Gastroesophageal sphincter (tissue), 3 donors: ENCODE measurements at regions not wholly inside any gene's neighbourhood (a gene's known extent, or its start where the extent isn't known, plus 50 kb on each side); places are given as distances from the start of the nearest gene placed in this dataset.

Experiments
- EP300 ChIP-seq: sonication (generic); formaldehyde crosslinking; IDR thresholded peaks from one replicate; pipeline ENCODE4 v1.6.1; 2017; ENCODE audit warnings: antibody characterized with exemption, mild to moderate bottlenecking
- POLR2A ChIP-seq, 2 donors: fragments of 450-650 bp; IDR thresholded peaks; one replicate each; pipeline ENCODE4 v1.6.1; 2017; ENCODE audit warnings: antibody characterized with exemption in 2 of 2, mild to moderate bottlenecking in 2 of 2, moderate library complexity in 1 of 2
- TF ChIP-seq, protein P1 (sequence below), 4 experiments: fragments of 200-600 bp in 2 of 4; fragments of 450-650 bp in 2 of 4; sonication (generic) in 1 of 4; IDR thresholded peaks; one replicate each; pipeline ENCODE4 v1.5.1; 2017 to 2019; ENCODE audit warnings: antibody characterized with exemption in 4 of 4, mild to moderate bottlenecking in 2 of 4, moderate library complexity in 2 of 4

DNA sequence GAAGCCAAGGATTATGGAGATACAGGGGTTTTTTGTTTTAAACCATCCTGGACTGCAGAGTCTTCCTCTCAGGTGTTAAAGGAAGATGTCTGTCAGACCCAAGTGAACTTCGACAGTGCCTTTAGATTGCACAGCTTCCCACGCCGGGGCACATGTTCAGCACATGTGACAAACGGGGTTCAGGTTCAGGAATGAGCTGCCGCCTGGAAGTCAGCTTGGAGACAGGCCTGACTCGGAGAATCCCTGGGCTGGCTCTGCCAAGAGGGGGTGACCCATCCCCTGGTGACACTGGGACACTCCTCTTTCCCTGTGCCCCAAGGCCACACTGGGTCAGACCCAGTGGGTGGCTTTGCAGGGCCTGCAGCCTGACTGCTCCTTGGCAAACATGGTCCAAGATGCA is 359.3 kb upstream of the SALL3 start:
- TF ChIP-seq, protein P1, sequence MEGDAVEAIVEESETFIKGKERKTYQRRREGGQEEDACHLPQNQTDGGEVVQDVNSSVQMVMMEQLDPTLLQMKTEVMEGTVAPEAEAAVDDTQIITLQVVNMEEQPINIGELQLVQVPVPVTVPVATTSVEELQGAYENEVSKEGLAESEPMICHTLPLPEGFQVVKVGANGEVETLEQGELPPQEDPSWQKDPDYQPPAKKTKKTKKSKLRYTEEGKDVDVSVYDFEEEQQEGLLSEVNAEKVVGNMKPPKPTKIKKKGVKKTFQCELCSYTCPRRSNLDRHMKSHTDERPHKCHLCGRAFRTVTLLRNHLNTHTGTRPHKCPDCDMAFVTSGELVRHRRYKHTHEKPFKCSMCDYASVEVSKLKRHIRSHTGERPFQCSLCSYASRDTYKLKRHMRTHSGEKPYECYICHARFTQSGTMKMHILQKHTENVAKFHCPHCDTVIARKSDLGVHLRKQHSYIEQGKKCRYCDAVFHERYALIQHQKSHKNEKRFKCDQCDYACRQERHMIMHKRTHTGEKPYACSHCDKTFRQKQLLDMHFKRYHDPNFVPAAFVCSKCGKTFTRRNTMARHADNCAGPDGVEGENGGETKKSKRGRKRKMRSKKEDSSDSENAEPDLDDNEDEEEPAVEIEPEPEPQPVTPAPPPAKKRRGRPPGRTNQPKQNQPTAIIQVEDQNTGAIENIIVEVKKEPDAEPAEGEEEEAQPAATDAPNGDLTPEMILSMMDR (IDR thresholded peaks at IDR 0.05), result no peak
- no peak for TF ChIP-seq POLR2A (IDR thresholded peaks at IDR 0.05)
- no peak for TF ChIP-seq EP300
